SK-N-SH (cell line): ENCODE measurements at regions not wholly inside any gene's neighbourhood (a gene's known extent, or its start where the extent isn't known, plus 50 kb on each side); places are given as distances from the start of the nearest gene placed in this dataset.

Experiments
- SMC3 ChIP-seq: IDR thresholded peaks from 2 replicates; pipeline ENCODE4 v1.6.1; 2012; ENCODE audit warnings: low read depth, low read length, improper control_type of control experiment
- TF ChIP-seq, protein P1 (sequence below): fragments of 200-600 bp; sonication (generic); IDR thresholded peaks from 2 replicates; pipeline ENCODE4 v1.6.1; 2017; ENCODE audit warnings: antibody characterized with exemption, mild to moderate bottlenecking, moderate library complexity

GRCh38 chr1:194280463-194280862, 1094.0 kb upstream of the B3GALT2 start:
- TF ChIP-seq, protein P1, sequence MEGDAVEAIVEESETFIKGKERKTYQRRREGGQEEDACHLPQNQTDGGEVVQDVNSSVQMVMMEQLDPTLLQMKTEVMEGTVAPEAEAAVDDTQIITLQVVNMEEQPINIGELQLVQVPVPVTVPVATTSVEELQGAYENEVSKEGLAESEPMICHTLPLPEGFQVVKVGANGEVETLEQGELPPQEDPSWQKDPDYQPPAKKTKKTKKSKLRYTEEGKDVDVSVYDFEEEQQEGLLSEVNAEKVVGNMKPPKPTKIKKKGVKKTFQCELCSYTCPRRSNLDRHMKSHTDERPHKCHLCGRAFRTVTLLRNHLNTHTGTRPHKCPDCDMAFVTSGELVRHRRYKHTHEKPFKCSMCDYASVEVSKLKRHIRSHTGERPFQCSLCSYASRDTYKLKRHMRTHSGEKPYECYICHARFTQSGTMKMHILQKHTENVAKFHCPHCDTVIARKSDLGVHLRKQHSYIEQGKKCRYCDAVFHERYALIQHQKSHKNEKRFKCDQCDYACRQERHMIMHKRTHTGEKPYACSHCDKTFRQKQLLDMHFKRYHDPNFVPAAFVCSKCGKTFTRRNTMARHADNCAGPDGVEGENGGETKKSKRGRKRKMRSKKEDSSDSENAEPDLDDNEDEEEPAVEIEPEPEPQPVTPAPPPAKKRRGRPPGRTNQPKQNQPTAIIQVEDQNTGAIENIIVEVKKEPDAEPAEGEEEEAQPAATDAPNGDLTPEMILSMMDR, result no peak
- no peak for TF ChIP-seq SMC3
